MCF 10A (cell line): ENCODE measurements at regions not wholly inside any gene's neighbourhood (a gene's known extent, or its start where the extent isn't known, plus 50 kb on each side); places are given as distances from the start of the nearest gene placed in this dataset.

Experiments used
- BruUV-seq: library from RNA; stranded (reverse); fragments of 400-500 nt; replicated peaks from 2 replicates; lab custom pipeline; 2021; lab: Mats Ljungman, UMichigan
- CTCF ChIA-PET: fragments of 300-600 bp; sonication (Branson Sonifier 250); formaldehyde crosslinking; extraction: SDS; loops from one replicate; lab custom pipeline; 2021; ENCODE audit warnings: antibody characterized with exemption, inconsistent platforms; lab: Yijun Ruan, JAX
- POLR2A ChIA-PET: fragments of 300-600, 350-650 bp; sonication (Branson Sonifier 250); formaldehyde crosslinking; extraction: SDS; loops from one replicate; lab custom pipeline; 2020; ENCODE audit warnings: antibody characterized with exemption, inconsistent platforms; lab: Yijun Ruan, JAX
- DNase-seq: peaks from one replicate; pipeline ENCODE4 v3.0.0-alpha.2; 2018; ENCODE audit not compliant: unreplicated experiment
- H3K27ac Mint-ChIP-seq: one replicate; pipeline ENCODE4 v1.8.0; 2022; ENCODE audit warnings: mild to moderate bottlenecking, low read depth, mixed read lengths; ENCODE audit not compliant: unreplicated experiment
- H3K27me3 Mint-ChIP-seq: one replicate; pipeline ENCODE4 v1.8.0; 2022; ENCODE audit warnings: mixed read lengths; ENCODE audit not compliant: insufficient read depth, unreplicated experiment
- H3K36me3 Mint-ChIP-seq: one replicate; pipeline ENCODE4 v1.8.0; 2022; ENCODE audit warnings: mild to moderate bottlenecking, moderate library complexity, mixed read lengths; ENCODE audit not compliant: insufficient read depth, unreplicated experiment
- H3K4me1 Mint-ChIP-seq: one replicate; pipeline ENCODE4 v1.8.0; 2022; ENCODE audit warnings: mixed read lengths; ENCODE audit not compliant: insufficient read depth, unreplicated experiment
- H3K4me3 Mint-ChIP-seq: one replicate; pipeline ENCODE4 v1.8.0; 2022; ENCODE audit warnings: mild to moderate bottlenecking, moderate library complexity, mixed read lengths; ENCODE audit not compliant: unreplicated experiment
- H3K9me3 Mint-ChIP-seq: one replicate; pipeline ENCODE4 v1.8.0; 2022; ENCODE audit warnings: mixed read lengths; ENCODE audit not compliant: unreplicated experiment
- CTCF ChIP-seq: fragments of 200-600 bp; IDR thresholded peaks from one replicate; pipeline ENCODE4 v1.8.0; 2022; ENCODE audit warnings: antibody characterized with exemption, mild to moderate bottlenecking; ENCODE audit not compliant: unreplicated experiment
- intact Hi-C: fragments of 100-400 bp; cut with micrococcal nuclease; formaldehyde crosslinking; loops from 2 replicates; pipeline ENCODE4 v1.14.1; 2022

- Mint-ChIP-seq H3K9me3 (no peaks in the 10 kb centered on the region), H3K27ac (no peak overlapping the region), H3K4me1 (no peaks in the 10 kb centered on the region), H3K27me3 (no peaks in the 10 kb centered on the region), H3K36me3 (no peaks in the 10 kb centered on the region), H3K4me3 (no peak overlapping the region)
- intact Hi-C loops = no loop called here
- TF ChIP-seq CTCF = no peak
- DNase-seq = no peak
- BruUV-seq = no TSS peak
- ChIA-PET POLR2A (interaction anchor here (0.5 kb wide), 1 partner anchor 1549 kb away, joined by 3 read pairs; no protein-coding TSS in a partner anchor), CTCF (no interaction called here)
These were observed 148.3 kb downstream of the TBX5 start for GRCh38 chr12:114257687-114258086.

- Mint-ChIP-seq H3K4me3 (no peak overlapping the region), H3K27ac (no peak overlapping the region), H3K4me1 (no peaks in the 10 kb centered on the region), H3K9me3 (peaks cover 13% of the 10 kb centered on the region), H3K27me3 (no peaks in the 10 kb centered on the region), H3K36me3 (no peaks in the 10 kb centered on the region)
- DNase-seq = no peak
- CTCF ChIA-PET = no interaction called here
- no TSS peak for BruUV-seq
- TF ChIP-seq CTCF = no peak
- intact Hi-C loops = no loop called here
- POLR2A ChIA-PET = no interaction called here
These were observed 150.9 kb downstream of the TBX5 start for GRCh38 chr12:114254998-114255397.

DNA sequence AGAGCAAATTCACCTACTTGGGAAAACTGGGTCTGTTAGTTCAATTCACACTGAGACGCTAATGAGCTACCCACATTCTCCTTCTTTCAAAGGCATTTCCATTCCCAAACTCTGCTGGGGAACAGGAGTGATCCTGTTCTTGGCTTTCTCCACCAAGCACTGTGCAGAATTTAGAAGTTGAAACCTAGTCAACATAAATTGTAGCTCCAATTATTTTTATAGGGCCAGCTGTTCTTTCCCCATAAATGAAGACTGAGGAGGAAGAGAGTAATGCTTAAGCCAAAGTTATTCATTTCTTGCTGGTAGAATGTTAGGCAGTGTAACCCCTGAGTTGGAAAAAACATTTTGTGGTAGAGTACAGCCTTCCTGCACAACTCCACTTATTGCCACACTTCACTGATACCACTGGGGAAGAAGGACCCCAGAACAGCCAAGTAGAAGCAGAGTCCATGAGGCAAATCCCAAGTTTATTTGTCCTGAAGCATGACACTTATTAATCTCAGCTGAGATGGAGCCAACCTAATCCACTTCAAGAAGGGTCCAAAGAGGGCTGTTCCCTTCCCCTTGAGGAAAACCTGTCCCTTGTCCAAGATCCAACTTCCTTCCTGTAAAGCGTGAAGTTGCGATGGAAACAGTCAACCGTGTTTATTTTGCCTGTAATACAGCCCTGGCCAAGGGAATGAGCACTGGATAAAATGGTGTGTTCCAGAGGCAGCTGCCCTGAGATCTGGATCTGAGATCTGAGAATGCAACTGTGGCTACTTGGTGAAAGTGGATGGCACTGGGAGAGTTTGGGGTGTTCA lies 151.8 kb downstream of the TBX5 start:
- TF ChIP-seq CTCF = no peak
- H3K27ac Mint-ChIP-seq = no peak overlapping the region
- H3K9me3 Mint-ChIP-seq = peaks cover 17% of the 10 kb centered on the region
- CTCF ChIA-PET = no interaction called here
- no peaks in the 10 kb centered on the region for H3K27me3 Mint-ChIP-seq
- intact Hi-C loops = no loop called here
- no peak for DNase-seq
- POLR2A ChIA-PET = no interaction called here
- no peaks in the 10 kb centered on the region for H3K36me3 Mint-ChIP-seq
- H3K4me3 Mint-ChIP-seq = no peak overlapping the region
- BruUV-seq = no TSS peak
- no peaks in the 10 kb centered on the region for H3K4me1 Mint-ChIP-seq

GRCh38 chr12:114248527-114248926 lies 157.4 kb downstream of the TBX5 start:
- intact Hi-C loops = no loop called here
- H3K27ac Mint-ChIP-seq = no peak overlapping the region
- no peak for TF ChIP-seq CTCF
- DNase-seq = peak; percentile 80
- ChIA-PET CTCF (interaction anchor here (0.6 kb wide), 1 partner anchor 144 kb away, joined by 3 read pairs; no protein-coding TSS in a partner anchor), POLR2A (no interaction called here)
- peaks cover 22% of the 10 kb centered on the region for H3K9me3 Mint-ChIP-seq
- no peaks in the 10 kb centered on the region for H3K4me1 Mint-ChIP-seq
- BruUV-seq = no TSS peak
- peaks cover 14% of the 10 kb centered on the region for H3K27me3 Mint-ChIP-seq
- no peaks in the 10 kb centered on the region for H3K36me3 Mint-ChIP-seq
- no peak overlapping the region for H3K4me3 Mint-ChIP-seq
